ENCODE measurements at regions not wholly inside any gene's neighbourhood (a gene's known extent, or its start where the extent isn't known, plus 50 kb on each side); places are given as distances from the start of the nearest gene placed in this dataset.

DNA sequence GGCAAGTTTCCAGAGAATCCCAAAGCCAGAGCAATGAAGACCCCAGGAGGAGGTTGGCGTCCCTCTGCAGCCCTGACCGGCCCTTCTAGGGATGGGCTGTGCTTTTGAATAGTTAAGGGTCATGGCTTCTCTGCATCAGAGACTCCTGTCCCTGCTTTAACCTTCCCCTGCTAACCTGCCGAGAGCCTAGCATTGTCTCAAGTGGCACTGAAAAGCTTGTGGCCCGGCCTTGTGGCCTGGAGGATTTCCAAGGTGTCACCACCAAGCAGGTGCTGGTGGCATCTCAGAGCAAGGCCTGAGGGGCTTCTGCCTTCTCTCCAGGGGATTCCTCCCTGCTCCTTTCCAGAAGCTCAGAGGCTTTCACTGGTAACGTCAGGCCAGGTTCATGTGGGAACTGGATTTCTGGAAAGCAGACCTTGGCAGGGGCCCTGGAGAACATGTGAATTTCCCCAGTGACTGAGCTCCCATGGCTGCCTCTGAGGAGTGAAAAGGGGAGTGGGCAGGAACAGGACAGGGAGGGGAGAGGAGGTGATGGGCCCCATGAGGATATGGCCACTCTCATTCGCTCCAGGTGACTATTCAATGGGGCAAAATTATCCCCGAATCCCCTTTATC, 409.9 kb downstream of the PTPRU start:
- TF ChIP-seq, protein P1, sequence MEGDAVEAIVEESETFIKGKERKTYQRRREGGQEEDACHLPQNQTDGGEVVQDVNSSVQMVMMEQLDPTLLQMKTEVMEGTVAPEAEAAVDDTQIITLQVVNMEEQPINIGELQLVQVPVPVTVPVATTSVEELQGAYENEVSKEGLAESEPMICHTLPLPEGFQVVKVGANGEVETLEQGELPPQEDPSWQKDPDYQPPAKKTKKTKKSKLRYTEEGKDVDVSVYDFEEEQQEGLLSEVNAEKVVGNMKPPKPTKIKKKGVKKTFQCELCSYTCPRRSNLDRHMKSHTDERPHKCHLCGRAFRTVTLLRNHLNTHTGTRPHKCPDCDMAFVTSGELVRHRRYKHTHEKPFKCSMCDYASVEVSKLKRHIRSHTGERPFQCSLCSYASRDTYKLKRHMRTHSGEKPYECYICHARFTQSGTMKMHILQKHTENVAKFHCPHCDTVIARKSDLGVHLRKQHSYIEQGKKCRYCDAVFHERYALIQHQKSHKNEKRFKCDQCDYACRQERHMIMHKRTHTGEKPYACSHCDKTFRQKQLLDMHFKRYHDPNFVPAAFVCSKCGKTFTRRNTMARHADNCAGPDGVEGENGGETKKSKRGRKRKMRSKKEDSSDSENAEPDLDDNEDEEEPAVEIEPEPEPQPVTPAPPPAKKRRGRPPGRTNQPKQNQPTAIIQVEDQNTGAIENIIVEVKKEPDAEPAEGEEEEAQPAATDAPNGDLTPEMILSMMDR (IDR thresholded peaks at IDR 0.05), result no peak
- TF ChIP-seq POLR2A (IDR thresholded peaks at IDR 0.05), result no peak
